ENCODE measurements at regions not wholly inside any gene's neighbourhood (a gene's known extent, or its start where the extent isn't known, plus 50 kb on each side); places are given as distances from the start of the nearest gene placed in this dataset.
A peak's percentile ranks its signal among the peaks of the same experiment; 100 is the strongest.

- no peak for TF ChIP-seq CTCF (IDR thresholded peaks at IDR 0.05)
Measured at GRCh38 chr3:23127196-23127595, 75.9 kb upstream of the UBE2E2 start.

GRCh38 chr3:23128655-23129054 is 74.5 kb upstream of the UBE2E2 start:
- no peaks in the 10 kb centered on the region for H3K9me3 ChIP-seq
- H3K27ac ChIP-seq, result no peak overlapping the region
- no peak overlapping the region for H3K4me3 ChIP-seq
- H3K27me3 ChIP-seq, result no peaks in the 10 kb centered on the region
- no peaks in the 10 kb centered on the region for H3K36me3 ChIP-seq
- no peak for TF ChIP-seq CTCF (IDR thresholded peaks at IDR 0.05)
- DNase-seq (ENCODE audit: low spot score), result no peak
- peaks cover 0 to 10% of the 10 kb centered on the region in 2 donors for H3K4me1 ChIP-seq

More at GRCh38 chr3:23127196-23127595, 75.9 kb upstream of the UBE2E2 start:
- Histone ChIP-seq H3K4me3 (no peak overlapping the region), H3K9me3 (no peaks in the 10 kb centered on the region), H3K27ac (no peak overlapping the region), H3K36me3 (no peaks in the 10 kb centered on the region), H3K27me3 (no peaks in the 10 kb centered on the region), H3K4me1 (peaks cover 0 to 10% of the 10 kb centered on the region in 2 donors)
- DNase-seq (ENCODE audit: low spot score), result no peak

GRCh38 chr3:23129117-23129516 is 74.0 kb upstream of the UBE2E2 start:
- Histone ChIP-seq H3K9me3 (no peaks in the 10 kb centered on the region), H3K36me3 (no peaks in the 10 kb centered on the region), H3K27ac (no peak overlapping the region), H3K27me3 (no peaks in the 10 kb centered on the region), H3K4me3 (peak overlapping the region in 1 of 2 donors; percentile 17), H3K4me1 (peaks cover 0 to 10% of the 10 kb centered on the region in 2 donors)
- TF ChIP-seq CTCF (IDR thresholded peaks at IDR 0.05), result no peak
- no peak for DNase-seq (ENCODE audit: low spot score)

GRCh38 chr3:23129817-23130216 is 73.3 kb upstream of the UBE2E2 start:
- Histone ChIP-seq H3K4me1 (peaks cover 0 to 10% of the 10 kb centered on the region in 2 donors), H3K36me3 (no peaks in the 10 kb centered on the region), H3K4me3 (peak overlapping the region in 1 of 2 donors; percentile 17), H3K27me3 (no peaks in the 10 kb centered on the region), H3K9me3 (no peaks in the 10 kb centered on the region), H3K27ac (no peak overlapping the region)
- TF ChIP-seq CTCF (IDR thresholded peaks at IDR 0.05), result no peak
- no peak for DNase-seq (ENCODE audit: low spot score)

- TF ChIP-seq CTCF (IDR thresholded peaks at IDR 0.05), result no peak
- Histone ChIP-seq H3K27ac (no peak overlapping the region), H3K9me3 (no peaks in the 10 kb centered on the region), H3K36me3 (no peaks in the 10 kb centered on the region), H3K4me3 (no peak overlapping the region), H3K27me3 (no peaks in the 10 kb centered on the region), H3K4me1 (peaks cover 0 to 10% of the 10 kb centered on the region in 2 donors)
- no peak for DNase-seq (ENCODE audit: low spot score)
Measured at GRCh38 chr3:23130406-23130805, 72.7 kb upstream of the UBE2E2 start.

GRCh38 chr3:23135026-23135785 is 67.9 kb upstream of the UBE2E2 start:
- peaks cover 0 to 7% of the 10 kb centered on the region in 2 donors for H3K9me3 ChIP-seq
- H3K4me3 ChIP-seq, result no peak overlapping the region
- H3K36me3 ChIP-seq, result no peaks in the 10 kb centered on the region
- no peak overlapping the region for H3K27ac ChIP-seq
- H3K27me3 ChIP-seq, result no peaks in the 10 kb centered on the region
- no peak for DNase-seq (ENCODE audit: low spot score)
- no peak for TF ChIP-seq CTCF (IDR thresholded peaks at IDR 0.05)
- H3K4me1 ChIP-seq, result no peaks in the 10 kb centered on the region
